ENCODE measurements at regions not wholly inside any gene's neighbourhood (a gene's known extent, or its start where the extent isn't known, plus 50 kb on each side); places are given as distances from the start of the nearest gene placed in this dataset.

DNA sequence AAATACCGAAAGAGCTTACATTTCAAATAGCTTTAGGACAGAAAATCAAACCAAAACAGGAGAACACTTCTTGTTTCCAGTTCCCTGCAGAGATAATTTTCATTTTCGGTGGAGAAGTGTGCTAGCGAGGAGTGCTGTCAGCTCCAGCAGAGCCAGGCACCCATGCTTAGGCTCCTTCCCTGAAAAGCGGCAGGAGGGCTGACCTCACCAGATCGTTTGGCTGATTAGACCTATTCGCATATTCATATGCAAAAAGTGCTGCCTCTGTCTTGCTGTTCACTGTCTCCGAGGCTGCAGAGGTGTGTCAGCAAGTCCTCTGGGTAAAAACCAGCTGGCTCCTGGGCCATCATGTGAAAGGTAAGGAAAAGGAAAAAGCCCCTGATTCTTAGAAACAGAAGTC is 225.8 kb upstream of the COPS8 start:
- intact Hi-C loops (cut with DNase I, micrococcal nuclease) = no loop called here
- Histone ChIP-seq H3K9me3 (no peaks in the 10 kb centered on the region), H3K4me1 (ENCODE audit: low read depth) (no peaks in the 10 kb centered on the region), H3K4me3 (no peak overlapping the region), H3K36me3 (ENCODE audit: low read depth) (no peaks in the 10 kb centered on the region)
- no peak for ATAC-seq
- no peak for DNase-seq
- TF ChIP-seq CTCF (IDR thresholded peaks at IDR 0.05) = no peak

DNA sequence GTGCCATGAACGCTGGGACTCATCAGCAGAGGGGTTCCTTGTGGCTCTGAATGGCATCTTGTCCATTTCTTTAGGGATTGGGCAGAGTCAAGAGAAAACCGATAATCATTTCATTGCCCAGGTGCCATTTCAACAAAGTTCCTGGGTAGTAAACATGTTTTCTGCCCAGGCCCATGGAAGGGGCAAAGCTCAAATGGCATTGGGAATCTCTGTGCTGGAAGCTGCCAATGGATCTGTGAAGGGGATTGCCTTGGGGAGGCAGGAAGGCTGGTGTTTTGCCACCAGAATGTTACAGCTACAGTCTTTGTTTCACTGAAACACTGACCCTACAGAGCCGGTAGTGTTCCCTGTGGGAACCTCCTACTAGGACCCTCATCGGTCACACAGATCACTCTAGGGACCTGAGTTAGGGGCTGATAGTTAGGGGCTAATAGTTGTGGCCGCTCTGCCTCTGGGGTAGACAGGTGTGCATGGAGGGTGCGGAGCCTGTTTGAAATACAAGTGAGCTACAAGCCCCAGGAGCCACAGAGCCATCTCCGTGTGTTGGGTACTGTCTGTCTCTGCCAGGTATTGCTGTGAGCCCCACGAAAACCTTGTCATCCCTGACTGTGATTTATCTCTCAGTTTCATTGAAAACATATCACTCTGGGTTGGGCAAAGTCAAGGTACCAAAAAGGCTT is 224.4 kb upstream of the COPS8 start:
- Histone ChIP-seq H3K4me1 (ENCODE audit: low read depth) (no peaks in the 10 kb centered on the region), H3K36me3 (ENCODE audit: low read depth) (no peaks in the 10 kb centered on the region), H3K9me3 (no peaks in the 10 kb centered on the region), H3K4me3 (no peak overlapping the region)
- intact Hi-C loops (cut with DNase I, micrococcal nuclease) = no loop called here
- ATAC-seq = no peak
- no peak for TF ChIP-seq CTCF (IDR thresholded peaks at IDR 0.05)
- DNase-seq = no peak

GRCh38 chr2:236861944-236862343 is 223.7 kb upstream of the COPS8 start:
- Histone ChIP-seq H3K9me3 (no peaks in the 10 kb centered on the region), H3K36me3 (ENCODE audit: low read depth) (no peaks in the 10 kb centered on the region), H3K4me1 (ENCODE audit: low read depth) (no peaks in the 10 kb centered on the region), H3K4me3 (no peak overlapping the region)
- intact Hi-C loops (cut with DNase I, micrococcal nuclease) = no loop called here
- TF ChIP-seq CTCF (IDR thresholded peaks at IDR 0.05) = no peak
- no peak for ATAC-seq
- no peak for DNase-seq

DNA sequence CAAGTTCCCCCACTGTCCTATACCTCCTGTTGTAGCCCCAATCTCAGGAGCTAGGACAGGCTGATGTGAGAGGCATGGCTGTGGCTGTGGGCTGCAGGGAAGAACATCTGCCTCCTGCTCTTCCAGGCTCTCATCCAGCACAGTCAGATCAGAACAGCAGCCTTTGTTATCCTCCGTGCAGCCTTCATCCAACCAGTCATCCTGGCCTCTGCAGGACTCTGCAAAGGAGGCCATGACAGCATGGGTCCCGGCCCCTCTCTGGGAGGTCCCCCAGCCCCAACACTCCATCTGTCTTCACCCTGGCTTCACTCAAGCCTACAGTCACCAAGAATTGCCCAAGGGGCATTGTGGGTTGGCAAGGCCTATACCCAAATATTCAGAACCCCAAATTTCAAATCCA is 223.2 kb upstream of the COPS8 start:
- no peaks in the 10 kb centered on the region for H3K9me3 ChIP-seq
- ATAC-seq (no peak), DNase-seq (no peak)
- no peak overlapping the region for H3K4me3 ChIP-seq
- intact Hi-C loops (cut with DNase I, micrococcal nuclease) = no loop called here
- no peak for TF ChIP-seq CTCF (IDR thresholded peaks at IDR 0.05)
- H3K4me1 ChIP-seq (ENCODE audit: low read depth) = no peaks in the 10 kb centered on the region
- no peaks in the 10 kb centered on the region for H3K36me3 ChIP-seq (ENCODE audit: low read depth)

DNA sequence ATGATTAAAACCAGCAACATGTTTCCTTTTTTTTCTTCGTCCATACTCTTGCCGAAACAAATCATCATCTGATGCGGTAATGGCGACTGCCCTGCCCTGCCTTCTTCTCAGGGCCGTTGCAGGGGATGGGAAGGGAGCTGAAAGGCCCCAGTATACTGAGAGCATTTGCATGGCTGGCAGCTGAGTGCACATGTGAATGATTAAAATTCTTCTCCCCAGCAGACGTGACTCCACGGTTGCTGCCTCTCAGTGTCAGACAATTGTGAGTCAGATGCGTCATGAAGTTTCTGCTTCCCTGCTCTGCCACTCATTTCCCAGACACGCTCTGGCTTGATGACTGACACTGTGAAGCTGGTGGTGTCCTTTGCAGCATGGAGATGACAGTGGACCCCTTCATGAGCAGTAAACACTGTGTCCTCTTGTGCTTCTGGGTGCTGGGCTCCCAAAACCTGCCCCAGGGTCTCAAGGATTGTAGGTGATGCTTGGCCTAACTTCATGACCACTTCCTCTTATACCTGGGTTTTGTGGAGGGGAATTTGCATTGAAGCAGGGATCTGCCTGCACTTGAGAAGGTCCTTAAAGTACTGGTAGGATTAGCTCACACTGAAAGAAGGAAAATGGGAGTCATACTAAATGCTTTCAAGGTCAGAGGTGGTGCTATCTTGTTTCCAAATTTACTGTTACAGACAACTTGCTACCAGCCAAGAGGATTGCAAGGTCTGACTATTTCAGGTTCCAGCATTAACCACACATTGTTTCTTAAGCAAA is 222.5 kb upstream of the COPS8 start:
- TF ChIP-seq CTCF (IDR thresholded peaks at IDR 0.05) = no peak
- Histone ChIP-seq H3K9me3 (no peaks in the 10 kb centered on the region), H3K4me1 (ENCODE audit: low read depth) (no peaks in the 10 kb centered on the region), H3K4me3 (no peak overlapping the region), H3K36me3 (ENCODE audit: low read depth) (no peaks in the 10 kb centered on the region)
- no peak for DNase-seq
- ATAC-seq = no peak
- intact Hi-C loops (cut with DNase I, micrococcal nuclease) = no loop called here

All from mucosa of descending colon (tissue), 3 donors.